Stomach (tissue), 8 donors: ENCODE measurements at regions not wholly inside any gene's neighbourhood (a gene's known extent, or its start where the extent isn't known, plus 50 kb on each side); places are given as distances from the start of the nearest gene placed in this dataset.

Experiments used
- DNase-seq, 2 donors: peaks; one replicate each; pipeline versions ENCODE4 v3.0.0 to v3.0.0-alpha.2; 2013 to 2019
- H3K27ac ChIP-seq, 5 donors: fragments of 200-600 bp in 4 of 5; sonication (generic) in 4 of 5; one replicate each; pipeline ENCODE4 v1.5.1; 2013 to 2019; ENCODE audit warnings: mild to moderate bottlenecking in 1 of 5, moderate library complexity in 1 of 5
- H3K27me3 ChIP-seq, 3 donors: fragments of 200-600 bp; sonication (generic); one replicate each; pipeline ENCODE4 v1.5.1; 2017 to 2019; ENCODE audit warnings: mixed run types in 1 of 3
- H3K36me3 ChIP-seq, 4 donors: fragments of 200-600 bp; sonication (generic); 1 replicate in 3 of 4; 2 replicates in 1 of 4; pipeline ENCODE4 v1.5.1; 2016 to 2019
- H3K4me1 ChIP-seq, 4 donors: fragments of 200-600 bp; sonication (generic); one replicate each; pipeline ENCODE4 v1.5.1; 2016 to 2019
- H3K4me3 ChIP-seq, 4 donors: fragments of 200-600 bp; sonication (generic) in 3 of 4; one replicate each; pipeline ENCODE4 v1.5.1; 2016 to 2019; ENCODE audit warnings: mild to moderate bottlenecking in 1 of 4
- H3K9me3 ChIP-seq, 4 donors: fragments of 200-600 bp; sonication (generic); one replicate each; pipeline ENCODE4 v1.5.1; 2016 to 2019
- EP300 ChIP-seq: sonication (generic); formaldehyde crosslinking; IDR thresholded peaks from one replicate; pipeline ENCODE4 v1.6.1; 2017; ENCODE audit warnings: antibody characterized with exemption
- POLR2A ChIP-seq, 4 donors: fragments of 450-650 bp; IDR thresholded peaks; one replicate each; pipeline ENCODE4 v1.6.1; 2016; ENCODE audit warnings: antibody characterized with exemption in 4 of 4, control low read depth in 2 of 4, mild to moderate bottlenecking in 1 of 4, moderate library complexity in 1 of 4
- POLR2AphosphoS5 ChIP-seq, 3 donors: sonication (generic); formaldehyde crosslinking; IDR thresholded peaks; one replicate each; pipeline ENCODE4 v1.6.1; 2016; ENCODE audit warnings: antibody characterized with exemption in 3 of 3
- WGBS, 5 donors: extraction: QIAGEN DNeasy Blood & Tissue Kit in 3 of 5; methylation state at CpG; one replicate each; pipeline versions ENCODE4 v1.1.5 to v1.1.7; 2013 to 2018; 5-methylcytosine and 5-hydroxymethylcytosine counted together
- intact Hi-C: fragments of 100-400 bp; cut with DNase I; formaldehyde crosslinking; loops from one replicate; pipeline ENCODE4 v1.15.1; 2023; ENCODE audit warnings: low total_unique reads
- TF ChIP-seq, protein P1 (sequence below), 7 experiments: fragments of 450-650 bp in 4 of 7; fragments of 200-600 bp in 3 of 7; sonication (generic) in 3 of 7; IDR thresholded peaks; one replicate each; pipeline ENCODE4 v1.5.1; 2016 to 2019; ENCODE audit warnings: antibody characterized with exemption in 7 of 7, control low read depth in 2 of 7, mild to moderate bottlenecking in 1 of 7
- donor health status: healthy with polysubstance abuse.
- donor health status: Bipolar disorder and iron deficiency.
- donor health status: healthy.

DNA sequence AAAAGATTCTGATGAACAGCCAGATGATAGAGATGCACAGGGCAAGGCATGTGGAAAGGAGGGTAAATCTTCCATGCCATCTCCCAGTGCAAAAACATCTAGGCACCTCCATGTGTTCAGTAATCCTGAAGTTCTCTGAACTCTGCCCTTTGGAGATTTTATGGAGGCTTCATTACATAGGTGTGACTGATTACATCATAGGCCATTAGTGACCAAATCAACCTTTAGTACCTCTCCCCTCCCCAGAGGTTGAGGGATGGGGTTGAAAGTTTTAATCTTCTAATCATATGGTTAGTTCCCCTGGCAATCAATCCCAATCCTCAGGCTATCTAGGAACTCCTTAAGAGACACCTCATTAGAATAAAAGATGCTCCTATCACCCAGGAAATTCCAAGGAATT is 2190.2 kb upstream of the PIK3C3 start:
- Histone ChIP-seq H3K36me3 (no peaks in the 10 kb centered on the region), H3K4me1 (no peaks in the 10 kb centered on the region), H3K27me3 (no peaks in the 10 kb centered on the region), H3K4me3 (no peak overlapping the region), H3K27ac (no peak overlapping the region), H3K9me3 (no peaks in the 10 kb centered on the region)
- TF ChIP-seq, protein P1, sequence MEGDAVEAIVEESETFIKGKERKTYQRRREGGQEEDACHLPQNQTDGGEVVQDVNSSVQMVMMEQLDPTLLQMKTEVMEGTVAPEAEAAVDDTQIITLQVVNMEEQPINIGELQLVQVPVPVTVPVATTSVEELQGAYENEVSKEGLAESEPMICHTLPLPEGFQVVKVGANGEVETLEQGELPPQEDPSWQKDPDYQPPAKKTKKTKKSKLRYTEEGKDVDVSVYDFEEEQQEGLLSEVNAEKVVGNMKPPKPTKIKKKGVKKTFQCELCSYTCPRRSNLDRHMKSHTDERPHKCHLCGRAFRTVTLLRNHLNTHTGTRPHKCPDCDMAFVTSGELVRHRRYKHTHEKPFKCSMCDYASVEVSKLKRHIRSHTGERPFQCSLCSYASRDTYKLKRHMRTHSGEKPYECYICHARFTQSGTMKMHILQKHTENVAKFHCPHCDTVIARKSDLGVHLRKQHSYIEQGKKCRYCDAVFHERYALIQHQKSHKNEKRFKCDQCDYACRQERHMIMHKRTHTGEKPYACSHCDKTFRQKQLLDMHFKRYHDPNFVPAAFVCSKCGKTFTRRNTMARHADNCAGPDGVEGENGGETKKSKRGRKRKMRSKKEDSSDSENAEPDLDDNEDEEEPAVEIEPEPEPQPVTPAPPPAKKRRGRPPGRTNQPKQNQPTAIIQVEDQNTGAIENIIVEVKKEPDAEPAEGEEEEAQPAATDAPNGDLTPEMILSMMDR (IDR thresholded peaks at IDR 0.05) = no peak
- no peak for TF ChIP-seq EP300
- TF ChIP-seq POLR2AphosphoS5 (IDR thresholded peaks at IDR 0.05) = no peak
- no peak for TF ChIP-seq POLR2A (IDR thresholded peaks at IDR 0.05)
- DNase-seq = no peak
- intact Hi-C loops = no loop called here

DNA sequence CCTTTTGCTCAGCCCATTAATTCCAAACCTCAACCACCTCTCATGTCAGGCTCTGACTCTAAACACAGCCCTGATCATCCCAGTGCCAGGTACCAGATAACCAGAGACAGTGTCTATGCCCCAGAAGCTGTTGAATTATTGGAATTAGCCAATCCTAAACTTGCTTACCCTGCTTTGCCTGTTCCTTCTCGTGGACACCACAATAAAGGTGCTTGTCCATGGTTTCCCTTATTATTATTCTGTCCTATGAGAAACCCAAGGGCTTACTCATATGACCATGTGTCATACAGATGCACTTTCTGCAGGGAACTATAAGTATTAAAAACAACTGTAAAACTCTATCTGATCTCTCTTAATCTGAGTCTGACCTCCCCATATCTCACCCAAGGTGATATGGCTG is 2193.8 kb upstream of the PIK3C3 start:
- DNase-seq = no peak
- no peaks in the 10 kb centered on the region for H3K4me1 ChIP-seq
- TF ChIP-seq POLR2A (IDR thresholded peaks at IDR 0.05) (no peak), EP300 (no peak), POLR2AphosphoS5 (IDR thresholded peaks at IDR 0.05) (no peak)
- TF ChIP-seq, protein P1 (IDR thresholded peaks at IDR 0.05) = no peak
- WGBS, 5 donors = 61 to 94% (median 79%) methylated on average over 1 of the region's 1 CpG
- H3K36me3 ChIP-seq = no peaks in the 10 kb centered on the region
- H3K27ac ChIP-seq = no peak overlapping the region
- H3K27me3 ChIP-seq = no peaks in the 10 kb centered on the region
- H3K4me3 ChIP-seq = no peak overlapping the region
- intact Hi-C loops = no loop called here
- no peaks in the 10 kb centered on the region for H3K9me3 ChIP-seq

DNA sequence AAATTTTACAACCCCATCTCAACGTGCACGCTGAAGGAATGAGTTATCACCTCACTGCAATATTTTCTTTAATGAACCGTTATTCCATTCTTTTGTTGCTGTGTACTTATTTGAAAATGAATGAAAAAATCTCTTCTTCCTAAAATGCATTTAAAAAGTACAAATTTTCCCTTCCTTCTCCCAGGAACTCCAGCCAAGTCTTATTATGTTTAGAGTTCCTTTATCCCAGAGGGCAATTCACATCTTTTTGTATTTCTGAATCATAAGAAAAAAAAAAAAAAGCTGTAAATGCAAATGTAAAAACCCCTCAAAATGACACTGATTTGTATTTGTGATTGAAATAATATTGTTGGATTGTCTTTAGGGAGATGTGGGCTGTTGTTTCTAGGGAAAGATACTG is 2194.3 kb upstream of the CELF4 start:
- H3K27ac ChIP-seq = no peak overlapping the region
- DNase-seq = no peak
- no peaks in the 10 kb centered on the region for H3K36me3 ChIP-seq
- WGBS, 5 donors = 63 to 86% (median 79%) methylated on average over 3 of the region's 3 CpGs
- no peaks in the 10 kb centered on the region for H3K27me3 ChIP-seq
- no peaks in the 10 kb centered on the region for H3K4me1 ChIP-seq
- TF ChIP-seq EP300 = no peak
- no peak for TF ChIP-seq POLR2AphosphoS5 (IDR thresholded peaks at IDR 0.05)
- TF ChIP-seq, protein P1 (IDR thresholded peaks at IDR 0.05) = no peak
- no peak for TF ChIP-seq POLR2A (IDR thresholded peaks at IDR 0.05)
- intact Hi-C loops = no loop called here
- H3K9me3 ChIP-seq = peaks cover 0 to 6% (median 0%) of the 10 kb centered on the region in 4 donors
- no peak overlapping the region for H3K4me3 ChIP-seq

DNA sequence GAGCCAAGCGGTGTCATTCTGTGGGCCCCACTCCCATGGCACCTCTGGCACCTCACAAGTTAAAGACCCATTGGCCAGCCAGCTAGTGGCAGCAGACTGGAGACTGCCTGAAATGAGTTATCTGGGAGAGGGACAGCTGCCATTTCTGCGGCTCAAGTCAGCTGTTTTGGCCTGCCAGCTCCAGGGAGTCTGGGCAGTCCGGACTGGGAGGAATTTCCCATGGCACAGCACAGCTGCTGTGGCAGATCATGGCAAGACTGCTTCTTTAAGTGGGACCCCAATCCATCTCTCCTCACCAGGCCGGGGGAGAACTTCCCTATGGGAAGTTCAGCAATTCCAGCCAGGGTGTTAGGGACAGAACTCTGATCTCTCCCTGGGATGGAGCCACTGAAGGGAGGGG is 2187.6 kb upstream of the CELF4 start:
- intact Hi-C loops = no loop called here
- Histone ChIP-seq H3K4me3 (no peak overlapping the region), H3K4me1 (no peaks in the 10 kb centered on the region), H3K36me3 (no peaks in the 10 kb centered on the region), H3K27ac (no peak overlapping the region), H3K27me3 (no peaks in the 10 kb centered on the region), H3K9me3 (peaks cover 0 to 18% (median 7%) of the 10 kb centered on the region in 4 donors)
- TF ChIP-seq, protein P1 (IDR thresholded peaks at IDR 0.05) = no peak
- TF ChIP-seq POLR2A (IDR thresholded peaks at IDR 0.05) = no peak
- TF ChIP-seq EP300 = no peak
- no peak for TF ChIP-seq POLR2AphosphoS5 (IDR thresholded peaks at IDR 0.05)
- WGBS, 5 donors = 94 to 100% (median 95%) methylated on average over 2 to 4 of the region's 4 CpGs
- no peak for DNase-seq
